Caco-2 (cell line): ENCODE measurements at regions not wholly inside any gene's neighbourhood (a gene's known extent, or its start where the extent isn't known, plus 50 kb on each side); places are given as distances from the start of the nearest gene placed in this dataset.

Experiments
- BruUV-seq: library from RNA; stranded (reverse); fragments of 400-500 nt; replicated peaks from 2 replicates; lab custom pipeline; 2021; lab: Mats Ljungman, UMichigan
- CTCF ChIA-PET: fragments of 300-600 bp; sonication (Branson Sonifier 250); formaldehyde crosslinking; loops from one replicate; lab custom pipeline; 2022; ENCODE audit warnings: antibody characterized with exemption; lab: Charles Lee
- POLR2A ChIA-PET: fragments of 300-600 bp; sonication (Branson Sonifier 250); formaldehyde crosslinking; loops from one replicate; lab custom pipeline; 2022; ENCODE audit warnings: antibody characterized with exemption; lab: Charles Lee
- DNase-seq, 2 experiments: peaks; one replicate each; pipeline versions ENCODE4 v3.0.0 to v3.0.0-alpha.2; 2020 to 2022
- H3K27me3 ChIP-seq: replicated peaks from 2 replicates; pipeline ENCODE4 v1.6.0; 2011; ENCODE audit warnings: low read length; ENCODE audit not compliant: control insufficient read depth, insufficient read depth
- H3K36me3 ChIP-seq: 2 replicates; pipeline ENCODE4 v1.5.1; 2011; ENCODE audit warnings: low read length; ENCODE audit not compliant: control insufficient read depth, insufficient read depth
- H3K4me1 ChIP-seq: fragments of 250-450 bp; sonication (Bioruptor Pico); 2 replicates; pipeline ENCODE4 v1.5.1; 2020; ENCODE audit warnings: mild to moderate bottlenecking
- H3K4me3 ChIP-seq: 2 replicates; pipeline ENCODE4 v1.5.1; 2011; ENCODE audit warnings: low read depth, mild to moderate bottlenecking, control low read depth, low read length
- H3K9me3 ChIP-seq: fragments of 250-450 bp; sonication (Bioruptor Pico); 2 replicates; pipeline ENCODE4 v1.5.1; 2020; ENCODE audit warnings: mild to moderate bottlenecking, moderate library complexity
- H3K27ac Mint-ChIP-seq: one replicate; pipeline ENCODE4 v1.8.0; 2022; ENCODE audit warnings: mixed read lengths; ENCODE audit not compliant: unreplicated experiment
- H3K27me3 Mint-ChIP-seq: one replicate; pipeline ENCODE4 v1.8.0; 2022; ENCODE audit warnings: mixed read lengths; ENCODE audit not compliant: insufficient read depth, unreplicated experiment
- H3K36me3 Mint-ChIP-seq: one replicate; pipeline ENCODE4 v1.8.0; 2022; ENCODE audit warnings: mild to moderate bottlenecking, mixed read lengths; ENCODE audit not compliant: insufficient read depth, unreplicated experiment
- H3K4me1 Mint-ChIP-seq: one replicate; pipeline ENCODE4 v1.8.0; 2022; ENCODE audit warnings: low read depth, mixed read lengths; ENCODE audit not compliant: unreplicated experiment
- H3K4me3 Mint-ChIP-seq: one replicate; pipeline ENCODE4 v1.8.0; 2022; ENCODE audit warnings: mild to moderate bottlenecking, moderate library complexity, mixed read lengths; ENCODE audit not compliant: unreplicated experiment
- H3K9me3 Mint-ChIP-seq: one replicate; pipeline ENCODE4 v1.8.0; 2022; ENCODE audit warnings: mixed read lengths; ENCODE audit not compliant: unreplicated experiment
- intact Hi-C: fragments of 100-400 bp; cut with micrococcal nuclease; formaldehyde crosslinking; loops from one replicate; pipeline ENCODE4 v1.10.0; 2022; ENCODE audit not compliant: unreplicated experiment
- TF ChIP-seq, protein P1 (sequence below), 2 experiments: fragments of 200-600 bp in 1 of 2; IDR thresholded peaks; 1 replicate in 1 of 2; 2 replicates in 1 of 2; pipeline versions ENCODE4 v1.5.1 to v1.8.0; 2011 to 2022; ENCODE audit warnings: antibody characterized with exemption in 1 of 2, control low read depth in 1 of 2, inconsistent platforms in 1 of 2, low read depth in 1 of 2, low read length in 1 of 2, mild to moderate bottlenecking in 1 of 2, moderate library complexity in 1 of 2; ENCODE audit not compliant: insufficient read depth in 1 of 2, severe bottlenecking in 1 of 2, unreplicated experiment in 1 of 2

- Histone ChIP-seq H3K4me1 (no peaks in the 10 kb centered on the region), H3K4me3 (no peak overlapping the region), H3K27me3 (no peaks in the 10 kb centered on the region), H3K9me3 (no peaks in the 10 kb centered on the region), H3K36me3 (no peaks in the 10 kb centered on the region)
- no TSS peak for BruUV-seq
- Mint-ChIP-seq H3K27ac (no peak overlapping the region), H3K9me3 (peaks cover 9% of the 10 kb centered on the region), H3K36me3 (no peaks in the 10 kb centered on the region), H3K4me1 (no peaks in the 10 kb centered on the region), H3K27me3 (peaks cover 2% of the 10 kb centered on the region), H3K4me3 (no peak overlapping the region)
- POLR2A ChIA-PET: no interaction called here
- intact Hi-C loops: no loop called here
- TF ChIP-seq, protein P1, sequence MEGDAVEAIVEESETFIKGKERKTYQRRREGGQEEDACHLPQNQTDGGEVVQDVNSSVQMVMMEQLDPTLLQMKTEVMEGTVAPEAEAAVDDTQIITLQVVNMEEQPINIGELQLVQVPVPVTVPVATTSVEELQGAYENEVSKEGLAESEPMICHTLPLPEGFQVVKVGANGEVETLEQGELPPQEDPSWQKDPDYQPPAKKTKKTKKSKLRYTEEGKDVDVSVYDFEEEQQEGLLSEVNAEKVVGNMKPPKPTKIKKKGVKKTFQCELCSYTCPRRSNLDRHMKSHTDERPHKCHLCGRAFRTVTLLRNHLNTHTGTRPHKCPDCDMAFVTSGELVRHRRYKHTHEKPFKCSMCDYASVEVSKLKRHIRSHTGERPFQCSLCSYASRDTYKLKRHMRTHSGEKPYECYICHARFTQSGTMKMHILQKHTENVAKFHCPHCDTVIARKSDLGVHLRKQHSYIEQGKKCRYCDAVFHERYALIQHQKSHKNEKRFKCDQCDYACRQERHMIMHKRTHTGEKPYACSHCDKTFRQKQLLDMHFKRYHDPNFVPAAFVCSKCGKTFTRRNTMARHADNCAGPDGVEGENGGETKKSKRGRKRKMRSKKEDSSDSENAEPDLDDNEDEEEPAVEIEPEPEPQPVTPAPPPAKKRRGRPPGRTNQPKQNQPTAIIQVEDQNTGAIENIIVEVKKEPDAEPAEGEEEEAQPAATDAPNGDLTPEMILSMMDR (IDR thresholded peaks at IDR 0.05; ENCODE audit: insufficient read depth in 1 of 2, low read depth in 1 of 2, low read length in 1 of 2, severe bottlenecking in 1 of 2, unreplicated experiment in 1 of 2): no peak
- DNase-seq: no peak
- CTCF ChIA-PET: no interaction called here
Observed at GRCh38 chr5:38795986-38796741, 49.6 kb upstream of the OSMR start.
